ENCODE measurements at regions not wholly inside any gene's neighbourhood (a gene's known extent, or its start where the extent isn't known, plus 50 kb on each side); places are given as distances from the start of the nearest gene placed in this dataset.

DNA sequence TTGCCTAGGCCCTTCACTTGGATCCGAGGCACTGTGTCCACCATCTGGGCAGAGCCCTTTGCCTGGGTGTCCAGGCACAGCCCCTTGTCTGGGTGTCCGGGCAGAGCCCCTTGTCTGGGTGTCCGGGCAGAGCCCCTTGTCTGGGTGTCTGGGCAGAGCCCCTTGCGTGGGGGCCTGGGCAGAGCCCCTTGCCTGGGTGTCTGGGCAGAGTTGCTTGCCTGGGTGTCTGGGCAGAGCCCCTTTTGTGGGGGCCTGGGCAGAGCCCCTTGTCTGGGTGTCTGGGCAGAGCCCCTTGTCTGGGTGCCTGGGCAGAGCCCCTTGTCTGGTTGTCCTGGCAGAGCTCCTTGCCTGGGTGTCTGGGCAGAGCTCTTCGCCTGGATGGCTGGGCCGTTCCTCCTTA, 443.4 kb upstream of the CDH4 start:
- TF ChIP-seq, protein P1, sequence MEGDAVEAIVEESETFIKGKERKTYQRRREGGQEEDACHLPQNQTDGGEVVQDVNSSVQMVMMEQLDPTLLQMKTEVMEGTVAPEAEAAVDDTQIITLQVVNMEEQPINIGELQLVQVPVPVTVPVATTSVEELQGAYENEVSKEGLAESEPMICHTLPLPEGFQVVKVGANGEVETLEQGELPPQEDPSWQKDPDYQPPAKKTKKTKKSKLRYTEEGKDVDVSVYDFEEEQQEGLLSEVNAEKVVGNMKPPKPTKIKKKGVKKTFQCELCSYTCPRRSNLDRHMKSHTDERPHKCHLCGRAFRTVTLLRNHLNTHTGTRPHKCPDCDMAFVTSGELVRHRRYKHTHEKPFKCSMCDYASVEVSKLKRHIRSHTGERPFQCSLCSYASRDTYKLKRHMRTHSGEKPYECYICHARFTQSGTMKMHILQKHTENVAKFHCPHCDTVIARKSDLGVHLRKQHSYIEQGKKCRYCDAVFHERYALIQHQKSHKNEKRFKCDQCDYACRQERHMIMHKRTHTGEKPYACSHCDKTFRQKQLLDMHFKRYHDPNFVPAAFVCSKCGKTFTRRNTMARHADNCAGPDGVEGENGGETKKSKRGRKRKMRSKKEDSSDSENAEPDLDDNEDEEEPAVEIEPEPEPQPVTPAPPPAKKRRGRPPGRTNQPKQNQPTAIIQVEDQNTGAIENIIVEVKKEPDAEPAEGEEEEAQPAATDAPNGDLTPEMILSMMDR (IDR thresholded peaks at IDR 0.05; ENCODE audit: low read length): no peak
- TF ChIP-seq EZH2 (optimal IDR thresholded peaks at IDR 0.05; ENCODE audit: low read depth, low read length): no peak
- TF ChIP-seq EZH2phosphoT487 (IDR thresholded peaks at IDR 0.05; ENCODE audit: low read length): no peak
